ENCODE measurements at regions not wholly inside any gene's neighbourhood (a gene's known extent, or its start where the extent isn't known, plus 50 kb on each side); places are given as distances from the start of the nearest gene placed in this dataset.
"Not testable (repeated sequence)": the region's sequence is repeated elsewhere in the genome, so short reads cannot be mapped to it uniquely, and the experiment has no call there.

DNA sequence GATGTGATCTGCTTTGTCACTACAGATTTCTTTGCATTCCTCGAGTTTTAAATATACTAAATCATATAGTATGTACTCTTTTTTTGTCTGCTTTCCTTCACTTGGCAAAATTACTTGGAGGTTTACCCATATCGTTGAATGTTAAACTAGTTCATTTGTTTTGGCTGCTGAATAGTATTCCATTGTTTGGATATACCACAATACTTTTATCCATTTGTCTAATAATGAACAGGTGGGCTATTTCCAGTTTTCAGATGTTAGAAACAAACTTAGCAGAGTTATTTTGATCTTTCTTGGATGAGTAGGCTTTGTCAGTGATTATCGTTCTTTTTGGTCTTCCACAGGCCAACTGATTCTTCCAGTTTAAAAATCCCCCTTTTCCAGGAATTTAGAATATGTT lies 154.0 kb upstream of the TGFBR2 start:
- DNase-seq: no peak

DNA sequence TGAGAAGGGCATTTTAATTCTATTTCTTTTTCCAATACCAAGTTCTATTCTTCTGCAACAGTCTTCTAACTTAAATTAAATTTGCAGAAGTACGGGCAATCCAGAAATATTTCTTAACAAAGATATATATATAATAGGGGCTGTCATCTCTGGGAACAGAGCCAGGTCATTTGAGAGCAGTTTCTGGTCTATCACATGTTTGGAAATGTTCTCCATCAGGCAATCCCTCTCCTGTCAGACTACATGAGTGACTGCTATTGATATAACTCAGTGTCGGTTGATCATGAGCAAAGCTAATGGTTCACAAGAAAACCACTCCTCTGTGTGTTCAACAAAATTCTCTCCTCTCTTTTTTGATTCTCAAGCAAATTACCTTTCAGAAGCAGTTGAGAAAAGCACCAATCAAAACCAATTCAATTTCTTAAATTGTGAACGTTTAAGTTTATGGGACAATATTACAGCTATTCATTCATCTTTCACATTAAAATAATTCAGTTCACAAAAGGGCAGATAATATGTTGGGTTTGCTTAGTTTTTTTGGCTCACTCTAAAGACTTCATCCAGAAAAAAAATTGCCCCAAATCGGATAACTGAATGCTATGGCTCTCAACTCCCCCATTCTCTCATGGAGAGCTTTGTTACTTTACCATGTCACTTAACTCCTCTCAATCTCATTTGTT lies 152.9 kb upstream of the TGFBR2 start:
- no peak for DNase-seq

DNA sequence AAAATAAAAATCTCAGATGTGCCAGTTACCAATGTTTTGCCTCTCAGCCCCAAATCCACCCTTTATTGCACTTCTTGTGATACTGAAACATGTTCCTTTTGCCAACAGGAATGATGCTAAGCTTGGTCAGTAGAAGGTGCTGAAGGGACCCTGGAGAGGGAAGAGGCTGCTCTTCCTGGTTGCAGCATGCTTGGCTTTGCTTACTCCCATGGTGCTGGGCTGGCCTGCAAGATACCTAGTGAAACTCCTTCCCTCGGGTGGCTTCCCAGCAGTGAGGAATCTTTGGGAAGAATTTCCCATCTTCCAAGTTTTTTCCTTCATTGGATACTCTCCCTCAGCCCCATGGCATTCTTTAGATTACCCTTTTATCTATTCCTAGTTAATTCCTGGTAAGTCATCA lies 151.8 kb upstream of the TGFBR2 start:
- DNase-seq: no peak

GRCh38 chr3:30455112-30455511 lies 151.3 kb upstream of the TGFBR2 start:
- not testable (repeated sequence) for DNase-seq

DNA sequence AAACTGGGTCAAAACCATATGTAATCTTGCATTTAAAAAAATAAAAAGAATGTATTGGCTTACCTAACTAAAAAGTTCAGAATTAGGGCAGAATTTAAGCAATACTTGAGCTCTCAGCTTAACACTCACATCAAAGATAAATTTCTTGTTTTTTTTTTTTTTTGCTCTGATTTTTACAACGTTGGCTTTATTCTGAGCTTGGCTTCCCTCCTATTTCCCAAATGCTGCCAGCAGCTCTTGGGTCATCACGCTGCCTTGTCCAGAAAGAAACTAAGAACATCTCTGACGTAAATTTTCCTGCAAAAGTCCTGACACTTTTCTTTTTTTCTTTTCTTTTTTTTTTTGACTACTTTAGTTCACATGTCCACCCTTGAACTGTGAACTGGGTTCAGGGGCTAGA lies 150.6 kb upstream of the TGFBR2 start:
- DNase-seq: no peak

GRCh38 chr3:30456264-30456663 lies 150.1 kb upstream of the TGFBR2 start:
- DNase-seq: no peak

DNA sequence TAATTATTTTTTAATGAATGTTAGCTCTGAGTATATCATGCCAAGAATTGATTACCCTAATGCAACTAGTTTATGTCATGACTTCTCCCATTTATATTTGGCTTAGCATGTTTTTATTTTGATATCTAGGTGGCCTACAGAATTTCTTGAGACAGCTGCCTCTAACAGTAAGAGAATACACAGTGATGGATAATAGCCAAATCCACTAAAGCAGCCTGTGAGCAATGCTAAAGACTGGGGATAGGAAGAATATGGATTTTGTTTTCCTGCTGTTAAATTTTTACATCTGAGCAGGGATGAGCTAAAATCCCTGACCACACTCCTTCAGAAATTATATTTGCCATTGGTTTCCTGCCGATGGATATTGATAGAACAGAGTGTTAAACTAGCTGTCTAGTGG lies 149.3 kb upstream of the TGFBR2 start:
- no peak for DNase-seq

DNA sequence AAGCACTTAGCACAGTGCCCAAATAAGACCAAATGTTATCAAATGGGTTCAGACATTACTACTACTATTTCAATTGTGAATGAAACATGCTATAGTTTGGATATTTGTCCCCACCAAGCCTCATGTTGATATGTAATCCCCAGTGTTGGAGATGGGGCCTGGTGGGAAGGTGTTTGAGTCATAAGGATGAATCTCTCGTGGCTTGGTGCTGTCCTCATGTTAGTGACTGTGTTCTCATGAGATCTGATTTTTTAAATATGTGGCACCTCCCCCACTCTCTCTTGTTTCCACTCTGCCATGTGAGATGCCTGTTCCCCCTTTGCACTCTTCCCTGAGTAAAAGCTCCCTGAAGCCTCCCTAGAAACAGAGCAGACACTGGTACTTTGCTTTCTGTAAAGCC lies 148.7 kb upstream of the TGFBR2 start:
- DNase-seq: no peak

- no peak for DNase-seq
These were observed 147.8 kb upstream of the TGFBR2 start for GRCh38 chr3:30458376-30459171.

DNA sequence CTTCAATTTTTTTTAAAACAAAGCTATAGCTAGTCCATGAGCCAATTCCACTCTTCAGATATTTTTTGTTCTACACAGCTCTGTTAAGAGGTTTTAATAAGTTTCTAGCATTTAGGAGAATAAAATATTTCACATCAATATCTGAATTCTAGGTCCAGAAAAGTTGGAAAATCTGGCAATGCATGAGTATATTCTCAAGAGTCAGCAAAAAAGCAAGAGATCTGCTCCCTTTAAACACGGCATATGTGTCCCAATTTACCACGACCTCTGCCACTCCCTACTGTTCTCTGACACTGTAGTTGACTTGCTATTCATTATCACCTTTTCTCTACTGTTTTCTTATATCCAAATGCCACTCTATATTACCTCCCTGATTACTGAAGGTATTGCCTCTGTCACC lies 145.1 kb upstream of the TGFBR2 start:
- no peak for DNase-seq

GRCh38 chr3:30462721-30463470 lies 143.5 kb upstream of the TGFBR2 start:
- DNase-seq: no peak

DNA sequence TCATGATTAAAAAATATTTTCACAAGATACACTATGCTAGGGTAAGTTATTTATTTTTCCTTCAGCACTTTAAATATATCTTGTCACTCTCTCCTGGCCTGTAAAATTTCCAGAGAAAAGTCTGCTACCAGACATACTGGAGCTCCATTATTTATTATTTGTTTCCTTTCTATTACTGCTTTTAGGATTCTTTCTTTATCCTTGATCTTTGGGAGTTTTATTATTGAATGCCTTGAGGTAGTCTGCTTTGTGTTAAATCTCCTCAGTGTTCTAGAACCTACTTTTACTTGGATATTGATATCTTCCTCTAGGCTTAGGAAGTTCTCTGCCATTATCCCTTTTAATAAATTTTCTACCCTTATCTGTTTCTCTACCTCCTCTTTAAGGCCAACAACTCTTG lies 142.0 kb upstream of the TGFBR2 start:
- DNase-seq: no peak

DNA sequence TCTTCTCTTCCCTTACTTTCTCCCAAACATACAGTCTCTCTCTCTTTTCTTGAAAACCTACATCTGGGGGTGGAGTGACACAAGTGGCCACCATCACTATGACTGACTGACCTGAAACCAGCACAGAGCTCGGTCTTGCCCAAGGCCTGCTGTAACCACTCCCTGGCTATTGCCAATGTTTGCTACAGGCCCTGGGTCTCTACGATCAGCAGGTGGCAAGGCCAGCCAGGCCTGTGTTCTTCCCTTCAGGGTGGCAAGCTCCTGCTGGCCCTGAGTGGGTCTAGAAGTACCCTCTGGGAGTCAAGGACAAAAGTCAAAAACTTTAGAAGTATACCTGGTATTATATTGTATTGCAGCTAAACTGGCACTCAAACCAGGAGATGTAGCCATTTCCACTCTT lies 140.9 kb upstream of the TGFBR2 start:
- DNase-seq: no peak

DNA sequence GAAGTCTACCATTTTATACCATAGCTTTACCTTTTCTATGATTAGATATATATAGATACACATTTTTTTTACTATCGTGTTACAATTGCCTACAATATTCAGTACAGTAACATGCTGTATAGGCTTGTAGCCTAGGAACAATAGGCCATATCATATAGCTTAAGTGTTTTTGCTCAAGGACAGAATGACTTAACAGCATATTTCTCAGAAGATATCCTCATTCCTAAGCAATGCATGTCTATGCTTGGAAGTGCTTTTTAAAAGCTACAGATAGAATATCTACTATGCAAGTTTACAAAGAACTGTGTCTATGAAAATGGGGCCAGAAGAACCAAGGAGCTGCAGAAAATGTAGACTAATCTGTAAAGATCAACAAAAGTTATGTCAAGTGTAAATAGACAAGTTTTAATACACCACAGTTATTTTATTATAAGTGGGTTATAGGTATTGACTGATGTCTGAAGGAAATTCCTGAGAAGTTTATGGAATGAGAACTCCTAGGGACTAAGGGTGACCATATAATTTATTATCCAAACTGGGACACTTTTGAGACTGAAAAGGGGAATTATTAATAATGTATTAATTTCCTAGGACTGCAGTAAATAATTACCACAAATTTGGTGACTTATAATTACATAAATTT lies 138.7 kb upstream of the TGFBR2 start:
- no peak for DNase-seq

- DNase-seq: no peak
These were observed 137.3 kb upstream of the TGFBR2 start for GRCh38 chr3:30469133-30469532.

- DNase-seq: no peak
These were observed 135.9 kb upstream of the TGFBR2 start for GRCh38 chr3:30470496-30470895.

GRCh38 chr3:30471066-30471465 lies 135.3 kb upstream of the TGFBR2 start:
- DNase-seq: no peak

DNA sequence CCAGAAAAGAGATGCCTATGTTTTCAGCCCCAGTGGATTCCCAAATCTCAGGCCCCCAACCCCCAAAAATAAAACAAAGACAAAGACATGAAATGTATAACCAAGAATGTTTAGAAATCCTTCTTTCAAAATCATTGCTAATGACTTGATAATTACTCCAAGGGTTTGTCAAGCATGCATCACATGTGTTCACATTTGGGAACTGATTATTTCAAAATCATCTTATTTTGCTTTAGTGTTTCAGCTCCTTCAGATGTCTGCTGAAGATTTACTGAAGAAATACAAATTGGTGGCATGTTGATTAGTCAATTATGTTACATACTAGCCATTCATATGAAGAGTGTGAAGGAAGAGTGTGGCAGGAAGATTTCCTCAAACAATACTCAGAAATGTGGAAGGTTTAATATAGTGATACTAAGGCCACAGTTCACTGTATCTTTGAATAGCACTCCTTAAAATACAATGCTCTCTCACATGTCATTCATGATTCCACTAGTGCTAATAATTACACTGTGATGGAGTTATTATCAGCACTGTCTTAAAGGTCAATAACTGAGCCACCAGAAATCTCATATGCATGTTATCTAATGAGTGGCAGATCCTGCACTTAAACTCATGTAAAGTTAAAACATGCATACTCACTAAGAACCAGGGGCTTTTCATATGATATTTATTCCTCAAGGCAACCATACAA lies 134.5 kb upstream of the TGFBR2 start:
- DNase-seq: no peak

- DNase-seq: no peak
These were observed 132.9 kb upstream of the TGFBR2 start for GRCh38 chr3:30473374-30474051.

DNA sequence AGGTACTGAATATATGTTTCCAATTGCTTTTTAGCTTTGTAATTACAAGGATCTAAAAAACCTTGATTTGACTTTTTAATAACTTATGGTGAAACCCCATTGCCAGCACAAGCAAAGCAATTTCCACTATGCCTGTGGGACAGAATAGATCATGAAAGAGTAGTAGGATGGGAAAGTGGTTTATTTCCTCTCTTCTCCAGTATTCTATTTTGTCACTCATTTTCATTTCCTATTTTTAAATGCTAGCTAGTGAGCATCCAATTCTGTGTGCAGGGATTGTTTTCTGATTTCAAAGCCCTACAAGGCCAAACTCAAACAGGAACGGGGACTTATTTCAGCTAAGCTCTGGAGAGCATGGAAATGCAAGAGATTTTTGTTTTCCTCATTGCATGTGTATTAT lies 132.0 kb upstream of the TGFBR2 start:
- no peak for DNase-seq

- DNase-seq: no peak
These were observed 131.2 kb upstream of the TGFBR2 start for GRCh38 chr3:30475038-30475808.

Data from DMS153 (cell line).